Keratinocyte (primary cell): ENCODE measurements at regions not wholly inside any gene's neighbourhood (a gene's known extent, or its start where the extent isn't known, plus 50 kb on each side); places are given as distances from the start of the nearest gene placed in this dataset.

Experiments
- CTCF ChIP-seq, 3 experiments: IDR thresholded peaks in 1 of 3; conservative IDR thresholded peaks in 1 of 3; optimal IDR thresholded peaks in 1 of 3; 2 replicates in 2 of 3; 3 replicates in 1 of 3; pipeline versions ENCODE3 to v1.5.1; 2011; ENCODE audit warnings: low read length in 3 of 3, mild to moderate bottlenecking in 3 of 3, moderate library complexity in 2 of 3, control low read depth in 1 of 3, inconsistent platforms in 1 of 3; ENCODE audit not compliant: insufficient read depth in 2 of 3; ENCODE audit errors: extremely low read depth in 1 of 3
- EZH2 ChIP-seq: IDR thresholded peaks from one replicate; pipeline ENCODE4 v1.6.1; 2012; ENCODE audit warnings: inconsistent platforms, mild to moderate bottlenecking, low read length, moderate library complexity

- TF ChIP-seq CTCF (optimal IDR thresholded peaks at IDR 0.05 in 1 of 3, IDR thresholded peaks at IDR 0.05 in 1 of 3, conservative IDR thresholded peaks at IDR 0.05 in 1 of 3; ENCODE audit: extremely low read depth in 1 of 3, insufficient read depth in 2 of 3, low read length in 3 of 3): no peak
- TF ChIP-seq EZH2: no peak
These were observed 429.3 kb upstream of the THBS1 start for GRCh38 chr15:39151545-39151944.
